HG02840 (cell line): ENCODE measurements at regions not wholly inside any gene's neighbourhood (a gene's known extent, or its start where the extent isn't known, plus 50 kb on each side); places are given as distances from the start of the nearest gene placed in this dataset.
"Not testable (repeated sequence)": the region's sequence is repeated elsewhere in the genome, so short reads cannot be mapped to it uniquely, and the experiment has no call there.

Experiments
- ATAC-seq: cut with Tn5 transposase; IDR thresholded peaks from one replicate; pipeline ENCODE4 v1.9.1; 2021; ENCODE audit warnings: mild to moderate bottlenecking, moderate library complexity, moderate number of reproducible peaks; ENCODE audit not compliant: unreplicated experiment, low FRiP score

DNA sequence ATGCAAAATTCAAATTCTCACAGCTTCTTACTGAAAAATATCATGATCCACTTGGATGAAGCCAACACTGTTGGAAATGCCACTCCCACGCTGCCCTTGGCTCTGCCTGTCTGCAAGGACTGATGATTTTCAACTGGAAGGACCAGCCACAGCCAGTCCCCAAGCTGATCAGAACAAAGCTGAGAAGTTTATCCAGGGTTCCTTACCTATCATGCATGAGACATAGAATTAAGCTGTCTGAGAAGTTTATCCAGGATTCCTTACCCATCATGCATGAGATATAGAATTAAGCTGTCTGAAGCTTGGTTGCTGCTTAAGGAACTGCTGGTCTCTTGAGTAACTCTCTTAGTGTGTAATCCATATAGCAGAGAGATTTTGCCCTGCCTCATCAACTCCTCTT is 159.8 kb upstream of the TMEM260 start:
- no peak for ATAC-seq

DNA sequence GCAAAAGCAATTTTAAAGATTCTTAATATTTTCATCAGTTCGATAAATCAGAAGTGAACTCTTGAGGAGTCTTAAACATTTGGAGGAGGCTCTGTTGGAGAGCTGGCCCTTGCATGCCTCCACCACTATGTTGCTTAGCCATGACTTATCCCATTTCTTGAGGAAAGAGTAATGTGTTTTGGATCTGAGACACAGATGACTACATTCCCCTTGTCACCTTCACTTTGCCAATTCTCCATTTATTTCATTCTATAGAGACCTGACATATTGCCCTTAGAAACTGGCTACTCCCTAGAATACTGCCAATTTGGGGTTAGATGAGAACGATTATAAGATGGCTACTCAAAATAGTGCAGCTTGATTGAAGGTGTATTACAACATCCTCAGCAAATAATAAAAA is 157.4 kb upstream of the TMEM260 start:
- ATAC-seq = no peak

DNA sequence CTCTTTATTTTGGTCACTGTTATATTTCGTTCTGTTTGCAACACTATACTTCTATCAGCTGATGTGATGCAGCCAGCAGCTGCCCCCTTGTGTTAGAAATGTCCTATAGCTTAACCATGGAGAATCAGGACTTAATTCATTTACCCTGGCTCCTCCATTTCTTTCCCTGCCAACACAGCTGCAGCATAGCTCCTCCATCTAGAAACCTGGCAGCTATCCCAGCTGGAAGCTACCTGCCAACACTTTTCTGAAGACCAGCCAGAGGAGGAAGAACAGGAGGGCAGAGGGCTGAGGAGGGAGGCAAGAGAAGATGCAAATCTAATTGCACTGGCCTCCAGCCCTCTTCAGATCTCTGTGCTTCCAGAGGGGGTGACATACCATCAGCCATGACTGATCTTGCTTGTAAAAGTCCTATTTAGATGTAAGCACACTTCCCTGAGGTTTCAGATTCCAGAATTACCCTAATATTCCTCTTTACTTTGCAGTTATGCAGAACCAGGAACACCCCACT is 156.8 kb upstream of the TMEM260 start:
- no peak for ATAC-seq

DNA sequence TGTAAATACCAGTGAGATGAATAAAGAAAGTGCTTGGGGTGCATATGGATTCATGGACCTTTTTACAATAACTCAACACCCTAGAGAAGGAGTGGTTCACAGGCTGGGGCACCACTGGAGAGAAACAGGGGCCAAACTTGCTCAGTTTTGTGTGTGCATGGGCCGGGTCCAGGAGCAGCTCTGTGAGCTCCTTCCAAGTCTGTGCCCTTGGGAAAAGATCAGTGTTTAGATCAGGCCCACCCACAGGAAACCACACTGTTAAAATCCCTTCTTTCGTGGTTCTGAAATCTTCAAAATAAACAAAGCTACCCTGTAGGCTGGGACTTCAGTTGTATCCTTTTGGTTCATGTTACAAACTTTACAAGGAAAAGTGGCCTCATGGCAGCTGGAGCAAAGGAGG is 156.1 kb upstream of the TMEM260 start:
- no peak for ATAC-seq

DNA sequence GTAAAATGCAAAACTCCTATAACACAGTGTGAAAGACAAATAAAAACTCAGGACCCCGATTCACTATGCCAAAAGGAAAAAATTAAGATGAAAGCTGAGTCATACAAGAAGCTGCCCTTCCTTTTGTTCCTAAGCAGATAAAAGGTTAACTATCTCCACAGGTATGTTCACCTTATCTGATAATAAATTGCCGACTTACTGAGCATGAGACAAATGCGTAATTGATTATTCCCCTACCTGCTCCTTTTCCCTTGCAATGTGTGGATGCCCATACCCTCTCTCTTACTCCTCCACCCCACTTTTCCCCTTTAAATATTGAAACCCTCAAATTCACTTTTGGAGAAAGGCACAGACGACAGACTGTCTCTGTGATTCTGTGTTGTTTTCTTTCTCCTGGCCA is 148.6 kb upstream of the TMEM260 start:
- ATAC-seq = no peak

DNA sequence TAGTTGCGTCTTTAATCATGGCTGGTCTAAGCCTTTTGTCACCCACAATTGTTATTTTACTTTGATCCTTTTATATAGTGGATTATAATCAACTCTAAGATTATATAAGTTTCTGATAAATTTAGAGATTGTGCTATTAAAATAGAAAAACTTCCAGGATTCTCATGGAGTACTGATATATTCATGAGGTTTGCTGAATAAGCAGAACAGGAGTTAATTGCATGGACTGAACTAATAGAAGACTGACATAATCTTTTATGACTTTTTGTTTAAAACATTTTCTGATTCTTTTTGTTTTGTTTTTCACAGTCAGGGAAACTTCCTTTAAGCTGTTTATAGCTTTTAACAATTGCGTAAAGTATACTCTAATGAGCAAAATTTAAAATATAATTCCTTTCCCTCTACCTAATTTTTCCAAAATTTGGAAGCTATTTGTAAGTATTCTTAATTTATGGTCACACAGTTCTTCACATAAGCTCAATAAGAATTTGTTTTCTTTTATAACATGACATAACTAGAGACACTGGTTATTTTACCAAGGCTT is 129.9 kb upstream of the TMEM260 start:
- no peak for ATAC-seq

DNA sequence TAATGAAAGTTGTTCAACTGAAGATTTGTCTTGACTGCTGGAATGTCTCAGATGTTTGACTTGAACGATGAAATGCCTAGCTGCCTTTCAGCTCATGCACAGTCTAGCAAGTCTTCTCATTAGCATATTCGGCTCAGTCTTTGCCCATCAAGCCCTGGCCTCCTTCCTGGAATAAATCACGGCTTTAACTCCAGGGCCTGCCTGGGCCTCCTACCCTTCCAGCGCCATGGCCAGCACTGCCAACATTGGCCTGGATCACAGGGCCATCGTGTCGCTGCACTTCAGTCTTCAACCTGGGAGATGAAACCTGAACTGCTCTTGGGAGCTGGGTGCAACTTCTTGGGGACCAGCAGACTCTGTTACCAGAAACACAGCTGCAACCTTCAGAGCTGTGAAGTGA is 126.7 kb upstream of the TMEM260 start:
- ATAC-seq = no peak

DNA sequence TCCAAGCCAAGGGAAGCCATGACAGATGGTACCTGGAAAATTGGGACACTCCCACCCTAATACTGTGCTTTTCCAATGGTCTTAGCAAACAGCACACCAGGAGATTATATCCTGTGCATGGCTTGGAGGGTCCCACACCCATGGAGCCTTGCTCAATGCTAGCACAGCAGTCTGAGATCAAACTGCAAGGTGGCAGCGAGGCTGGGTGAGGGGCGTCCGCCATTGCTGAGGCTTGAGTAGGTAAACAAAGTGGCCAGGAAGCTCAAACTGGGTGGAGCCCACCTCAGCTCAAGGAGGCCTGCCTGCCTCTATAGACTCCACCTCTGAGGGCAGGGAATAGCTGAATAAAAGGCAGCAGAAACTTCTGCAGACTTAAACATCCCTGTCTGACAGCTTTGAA is 124.9 kb upstream of the TMEM260 start:
- ATAC-seq = not testable (repeated sequence)

DNA sequence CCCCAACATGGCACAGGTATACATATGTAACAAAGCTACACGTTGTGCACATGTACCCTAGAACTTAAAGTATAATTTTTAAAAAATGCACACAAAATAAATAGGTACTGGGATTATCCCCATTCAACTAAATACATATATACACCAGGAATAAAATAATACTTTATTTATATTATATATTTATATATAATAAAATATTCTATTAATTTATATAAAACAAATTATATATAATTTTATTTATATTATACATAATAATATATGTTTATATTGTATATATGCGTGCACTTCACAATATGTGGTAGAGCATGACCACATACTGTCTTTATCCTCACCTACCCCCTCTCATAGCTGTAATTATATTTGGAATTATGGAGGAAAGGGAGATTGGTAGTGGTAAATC is 119.1 kb upstream of the TMEM260 start:
- ATAC-seq = no peak

DNA sequence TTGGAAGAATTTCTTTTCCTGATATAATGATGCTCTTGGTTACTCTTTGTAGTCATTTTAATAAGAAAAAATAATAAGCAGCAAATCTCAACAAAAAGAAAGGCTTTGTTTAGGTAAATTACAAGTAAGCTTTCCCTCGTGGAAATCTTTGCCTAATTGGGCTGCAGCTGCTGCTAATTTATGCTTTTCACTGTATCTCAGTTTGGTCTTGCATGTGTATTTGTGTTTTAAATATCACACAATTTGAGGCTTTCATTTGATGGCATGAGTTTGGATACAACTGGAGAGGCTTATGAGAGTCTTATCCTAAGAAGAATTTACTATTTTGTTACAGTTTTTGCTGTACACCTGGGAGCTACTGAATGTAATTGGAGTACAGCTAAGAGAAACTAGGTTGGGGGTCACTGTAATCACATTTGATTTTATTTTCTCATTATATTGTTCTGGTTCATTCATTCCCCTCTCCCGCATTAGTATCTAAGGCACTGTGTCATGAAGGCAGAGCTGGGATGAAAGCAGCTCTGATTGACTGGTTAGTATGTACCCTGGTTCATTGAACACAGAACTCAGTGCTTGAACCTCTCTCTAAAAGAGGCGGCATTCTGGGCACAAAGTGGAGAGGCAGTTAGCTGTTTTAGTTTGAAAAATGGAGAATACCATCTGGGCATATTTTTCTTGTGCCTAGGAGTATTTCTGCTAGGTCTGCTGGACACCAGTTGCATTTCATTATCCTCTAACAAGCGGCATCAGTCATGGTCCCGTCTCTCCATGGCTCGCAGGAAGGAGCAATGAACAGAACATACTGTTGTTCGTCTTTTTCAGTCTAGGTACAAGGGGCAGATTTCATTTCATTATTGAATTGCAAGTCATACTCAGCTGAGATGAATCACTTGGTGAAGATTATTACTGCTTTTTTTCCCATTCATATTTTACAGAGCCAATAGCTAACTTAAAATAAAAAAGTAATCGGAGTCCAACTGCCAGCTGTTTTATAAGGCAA is 118.0 kb upstream of the TMEM260 start:
- ATAC-seq = no peak

DNA sequence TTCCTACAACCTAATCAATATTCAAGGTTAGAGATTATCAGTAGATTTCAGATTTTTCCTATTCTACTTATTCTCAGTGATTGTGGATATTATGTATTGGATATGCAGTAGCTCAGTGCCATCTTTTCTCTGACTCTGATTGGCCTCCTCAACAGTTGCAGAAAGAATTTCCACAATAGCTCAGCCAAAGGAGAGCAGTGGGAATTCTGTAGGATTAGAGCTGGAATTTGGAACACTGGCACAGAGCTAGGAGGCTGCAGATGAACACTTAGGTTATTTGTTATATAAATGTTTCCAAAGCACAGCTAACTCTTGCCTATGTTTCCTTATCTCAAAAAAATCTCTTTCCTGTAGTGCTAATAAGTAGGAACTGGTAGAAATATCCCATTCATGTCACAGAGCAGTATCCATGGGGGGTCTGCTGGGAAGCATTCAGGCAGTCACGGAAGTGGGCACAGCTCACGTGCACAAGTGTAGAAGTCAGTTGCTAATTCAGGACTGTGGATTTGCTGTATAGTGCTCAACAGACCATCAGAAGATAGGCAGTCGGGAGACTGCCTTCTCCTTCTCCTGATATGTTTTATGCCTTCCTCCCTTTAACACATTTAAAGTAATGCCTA is 116.2 kb upstream of the TMEM260 start:
- no peak for ATAC-seq

DNA sequence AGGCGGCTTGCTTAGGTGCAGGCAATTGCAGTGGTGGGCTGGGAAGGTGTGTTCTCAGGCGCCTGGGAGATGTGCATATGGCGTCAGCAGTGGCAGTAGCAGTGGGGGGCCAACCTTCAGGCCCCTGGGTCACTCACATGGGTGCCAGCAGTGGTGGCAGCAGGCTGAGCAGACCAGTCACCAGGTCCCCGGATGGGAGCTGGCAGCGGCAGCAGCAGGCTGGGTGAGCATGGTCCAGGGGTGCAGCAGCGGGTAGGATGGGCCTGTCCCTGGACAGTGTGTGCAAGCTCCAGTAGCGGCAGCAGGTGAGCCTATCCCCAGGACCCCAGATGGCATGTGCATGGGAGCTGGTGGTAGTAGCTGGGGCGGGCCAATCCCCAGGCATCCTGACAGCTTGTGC is 108.5 kb upstream of the TMEM260 start:
- ATAC-seq = no peak

DNA sequence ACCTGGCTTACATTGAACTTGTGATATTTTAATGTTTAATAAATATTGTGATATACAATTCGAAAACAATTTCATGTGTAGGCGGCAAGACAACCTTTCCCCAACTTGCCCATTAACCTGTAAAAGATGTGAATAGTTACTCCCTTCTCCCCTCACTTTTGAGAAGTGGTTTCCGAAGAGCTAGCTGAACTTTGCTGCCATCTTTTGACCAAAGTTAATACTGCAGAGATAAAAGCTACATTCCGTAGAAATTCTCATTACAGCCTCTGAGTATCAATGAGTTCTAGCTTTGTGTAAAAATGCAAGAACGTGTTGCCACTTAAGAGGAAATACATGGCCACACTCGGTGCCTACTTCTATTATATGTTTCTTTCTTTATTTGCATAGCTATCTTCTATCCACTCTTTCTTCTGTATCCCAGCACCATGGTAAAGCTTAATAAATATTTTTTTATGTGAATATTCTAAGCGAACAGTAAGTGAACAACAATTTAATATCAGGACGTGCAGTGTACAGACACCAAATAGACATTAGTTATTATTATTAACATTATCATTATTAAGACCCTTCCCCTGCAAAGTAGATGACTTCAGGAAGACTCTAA is 105.1 kb upstream of the TMEM260 start:
- no peak for ATAC-seq

DNA sequence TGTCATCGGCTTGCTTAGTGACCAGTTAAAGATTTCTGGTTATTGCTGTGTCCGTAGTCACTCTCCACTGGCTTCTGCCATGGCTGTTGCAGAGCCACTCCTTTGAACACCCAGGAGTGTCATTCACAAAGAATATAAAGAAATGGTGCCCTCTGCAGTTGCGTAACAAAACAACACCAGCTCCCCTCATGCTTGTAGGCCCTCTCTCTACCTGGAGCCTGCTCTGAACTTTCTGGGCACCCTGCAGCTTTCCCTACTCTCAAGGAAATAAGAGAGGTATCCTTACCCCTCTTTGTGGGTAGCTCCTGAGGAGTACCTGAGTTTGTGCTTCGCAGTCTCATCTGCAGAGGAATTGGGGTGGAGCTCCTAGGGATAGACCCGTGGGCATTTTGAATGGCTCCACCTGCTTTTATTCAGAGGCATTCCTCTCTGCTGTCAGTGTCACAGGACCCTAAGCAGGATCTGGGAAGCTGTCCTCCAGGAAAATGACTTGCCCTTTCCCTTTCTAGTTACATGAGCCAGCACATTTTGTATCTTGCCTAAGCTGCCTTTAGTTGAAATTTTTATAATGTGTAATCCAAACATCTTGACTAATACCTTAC is 97.2 kb upstream of the TMEM260 start:
- ATAC-seq = no peak

DNA sequence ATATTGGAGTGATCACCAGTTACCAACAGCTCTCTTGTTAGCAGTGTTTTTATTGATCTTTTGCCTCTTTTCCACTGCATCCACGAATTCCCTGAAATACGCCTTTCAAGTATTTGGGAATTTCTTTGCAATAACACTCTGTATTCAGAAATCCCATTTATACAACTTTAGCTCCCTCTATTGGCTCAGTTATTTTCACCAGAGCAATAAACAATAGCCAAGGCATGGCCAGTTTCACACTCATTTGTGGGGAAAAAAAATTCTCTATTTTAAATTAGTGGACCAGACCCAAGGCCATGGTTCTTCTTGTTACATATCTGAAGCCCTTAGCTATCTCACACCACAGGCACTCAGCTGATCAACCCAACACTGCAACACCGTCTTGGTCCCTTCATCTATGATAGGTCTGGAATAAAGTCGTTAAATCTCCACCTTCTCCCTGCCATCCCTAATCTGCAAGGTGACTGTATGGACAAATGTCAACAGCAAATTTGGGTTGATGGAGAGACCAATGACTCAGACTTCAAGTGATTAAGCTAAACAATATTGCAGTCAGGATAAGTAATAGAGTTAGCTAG is 92.4 kb upstream of the TMEM260 start:
- no peak for ATAC-seq

DNA sequence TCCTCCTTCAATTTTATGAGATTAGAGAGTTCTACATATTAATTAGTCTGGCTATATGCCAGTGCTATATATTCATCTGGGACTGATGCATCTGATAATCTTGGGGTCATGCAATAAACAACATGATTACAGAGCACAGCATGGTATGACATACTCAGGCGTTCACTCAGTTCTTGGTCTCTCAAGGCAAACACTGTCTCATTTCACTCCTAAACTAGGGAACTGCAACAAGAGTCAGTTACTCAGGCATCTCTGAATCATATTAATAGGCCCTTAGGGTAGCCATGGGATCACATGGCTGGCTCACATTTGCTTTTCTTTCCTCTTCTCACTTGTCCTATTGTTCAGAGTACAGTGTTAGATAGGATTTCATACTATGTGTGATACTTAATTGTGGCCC is 91.8 kb upstream of the TMEM260 start:
- no peak for ATAC-seq

DNA sequence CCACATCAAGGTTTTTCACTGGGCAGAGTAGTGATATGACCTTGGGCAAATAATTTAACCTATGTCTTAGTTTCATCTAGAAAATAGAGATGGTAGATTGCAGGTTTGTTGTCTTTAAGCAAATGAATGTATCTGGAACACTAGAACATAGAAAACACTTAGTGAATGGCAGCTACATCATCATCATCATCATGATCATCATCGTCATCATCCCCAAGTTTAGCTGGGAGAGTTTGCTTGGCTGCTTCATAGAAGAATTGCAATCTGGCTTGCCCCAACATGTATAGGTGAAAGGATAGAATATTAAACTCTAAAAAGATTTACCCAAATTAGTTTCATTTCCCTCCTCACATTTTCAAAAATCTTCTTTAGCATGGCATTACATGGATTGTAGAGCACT is 91.3 kb upstream of the TMEM260 start:
- ATAC-seq = no peak

DNA sequence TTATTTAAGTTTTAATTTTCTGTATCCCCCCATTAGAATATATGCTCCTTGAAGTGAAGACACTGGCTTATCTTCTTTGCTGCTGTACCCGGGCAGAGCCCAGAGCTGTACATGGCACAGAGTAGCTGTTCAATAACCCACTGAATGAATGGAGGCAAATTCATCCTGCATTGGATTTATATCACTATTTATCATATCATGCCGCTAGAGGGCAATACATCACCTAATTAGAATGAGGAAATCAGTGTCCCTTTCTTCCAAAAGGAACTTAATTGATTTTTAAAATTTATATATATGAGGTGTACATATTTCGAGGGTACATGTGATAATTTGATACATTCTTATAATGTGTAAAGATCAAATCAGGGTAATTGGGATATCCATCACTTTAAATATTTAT is 89.2 kb upstream of the TMEM260 start:
- ATAC-seq = no peak

DNA sequence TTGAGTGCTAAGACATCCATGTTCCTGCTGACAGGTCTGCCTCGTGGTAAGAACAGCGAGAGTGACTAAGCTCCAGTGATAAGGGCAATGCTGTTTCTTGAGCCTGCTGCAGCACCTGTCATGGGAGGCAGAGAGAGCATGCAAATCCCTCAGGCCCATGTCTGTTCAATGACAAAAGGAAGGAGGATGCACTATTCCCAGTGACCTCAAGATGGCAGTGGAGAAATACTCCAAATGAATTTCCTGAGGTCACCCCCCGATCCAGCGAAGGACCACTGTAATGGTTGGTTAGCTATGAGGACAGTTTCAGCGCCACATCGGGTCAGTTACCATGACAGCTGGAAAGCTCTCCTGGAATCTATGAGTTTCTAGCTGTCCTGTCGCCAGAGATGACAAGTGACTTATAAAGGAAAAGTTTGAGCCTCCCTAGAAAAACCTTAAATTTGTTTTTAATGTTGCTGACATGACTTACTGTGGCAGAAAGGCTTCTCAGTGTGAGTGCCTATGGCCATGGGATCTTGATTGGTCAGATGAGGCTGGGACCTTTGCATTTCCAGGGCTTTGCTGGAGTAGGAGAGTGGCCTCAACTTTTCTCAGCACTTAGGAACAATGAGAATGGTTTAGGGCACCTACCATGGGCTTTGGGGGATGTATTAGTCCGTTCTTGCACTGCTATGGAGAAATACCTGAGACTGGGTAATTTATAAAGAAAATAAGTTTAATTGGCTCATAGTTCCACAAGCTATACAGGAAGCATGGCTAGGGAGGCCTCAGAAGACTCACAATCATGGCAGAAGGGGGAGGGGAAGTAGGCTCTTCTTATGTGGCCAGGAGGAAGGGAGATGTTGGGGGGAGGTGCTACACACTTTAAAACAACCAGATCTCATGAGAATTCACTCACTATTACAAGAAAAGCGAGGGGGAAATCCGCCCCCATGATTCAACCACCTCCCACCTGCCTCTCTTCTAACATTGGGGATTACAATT is 88.0 kb upstream of the TMEM260 start:
- no peak for ATAC-seq
